Brain microvascular endothelial cell (primary cell): ENCODE measurements at regions not wholly inside any gene's neighbourhood (a gene's known extent, or its start where the extent isn't known, plus 50 kb on each side); places are given as distances from the start of the nearest gene placed in this dataset.

ENCODE experiments used
- DNase-seq: peaks from one replicate; pipeline ENCODE4 v3.0.0-alpha.2; 2020
- H3K27ac ChIP-seq: fragments of 250-450 bp; sonication (Bioruptor Pico); 2 replicates; pipeline ENCODE4 v1.5.1; 2020; ENCODE audit warnings: mild to moderate bottlenecking, moderate library complexity
- H3K27me3 ChIP-seq: fragments of 250-450 bp; sonication (Bioruptor Pico); replicated peaks from 2 replicates; pipeline ENCODE4 v1.5.1; 2020; ENCODE audit warnings: mild to moderate bottlenecking
- H3K36me3 ChIP-seq: fragments of 250-450 bp; sonication (Bioruptor Pico); replicated peaks from 2 replicates; pipeline ENCODE4 v1.5.1; 2020; ENCODE audit warnings: mild to moderate bottlenecking
- H3K4me3 ChIP-seq: 2 replicates; pipeline ENCODE4 v1.5.1; 2011; ENCODE audit warnings: low read depth, mild to moderate bottlenecking, control low read depth, low read length, moderate library complexity
- in situ Hi-C: cut with HindIII; loops from 2 replicates; pipeline ENCODE4 v1.10.0; 2017; ENCODE audit warnings: low sequenced_read_pairs, low pct_ligation_motif_present
- TF ChIP-seq, protein P1 (sequence below): IDR thresholded peaks from 2 replicates; pipeline ENCODE4 v1.5.1; 2011; ENCODE audit warnings: low read depth, mild to moderate bottlenecking, moderate library complexity, low read length, control low read depth, inconsistent platforms; ENCODE audit errors: missing control alignments

DNA sequence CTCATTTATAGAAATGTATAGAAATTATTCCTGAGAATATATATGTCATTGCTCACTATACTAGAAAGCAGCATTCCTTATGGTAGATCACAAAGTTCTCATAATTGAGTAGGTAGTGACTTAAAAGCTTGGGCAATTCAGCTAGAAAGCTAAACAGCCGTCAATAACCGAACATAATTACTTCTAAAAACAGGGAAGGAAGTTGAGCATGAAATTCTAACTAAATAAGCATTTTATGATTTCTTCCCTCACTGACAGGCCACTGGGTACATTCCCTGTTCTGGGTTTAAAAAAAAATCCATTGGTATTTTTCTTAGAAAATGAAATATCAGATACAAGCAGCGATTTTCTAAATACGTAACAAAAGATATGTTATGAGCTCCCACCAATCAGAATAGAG lies 91.1 kb upstream of the DAB2 start:
- Histone ChIP-seq H3K36me3 (no peaks in the 10 kb centered on the region), H3K27ac (no peak overlapping the region), H3K4me3 (no peak overlapping the region), H3K27me3 (no peaks in the 10 kb centered on the region)
- in situ Hi-C loops: no loop called here
- no peak for DNase-seq
- TF ChIP-seq, protein P1, sequence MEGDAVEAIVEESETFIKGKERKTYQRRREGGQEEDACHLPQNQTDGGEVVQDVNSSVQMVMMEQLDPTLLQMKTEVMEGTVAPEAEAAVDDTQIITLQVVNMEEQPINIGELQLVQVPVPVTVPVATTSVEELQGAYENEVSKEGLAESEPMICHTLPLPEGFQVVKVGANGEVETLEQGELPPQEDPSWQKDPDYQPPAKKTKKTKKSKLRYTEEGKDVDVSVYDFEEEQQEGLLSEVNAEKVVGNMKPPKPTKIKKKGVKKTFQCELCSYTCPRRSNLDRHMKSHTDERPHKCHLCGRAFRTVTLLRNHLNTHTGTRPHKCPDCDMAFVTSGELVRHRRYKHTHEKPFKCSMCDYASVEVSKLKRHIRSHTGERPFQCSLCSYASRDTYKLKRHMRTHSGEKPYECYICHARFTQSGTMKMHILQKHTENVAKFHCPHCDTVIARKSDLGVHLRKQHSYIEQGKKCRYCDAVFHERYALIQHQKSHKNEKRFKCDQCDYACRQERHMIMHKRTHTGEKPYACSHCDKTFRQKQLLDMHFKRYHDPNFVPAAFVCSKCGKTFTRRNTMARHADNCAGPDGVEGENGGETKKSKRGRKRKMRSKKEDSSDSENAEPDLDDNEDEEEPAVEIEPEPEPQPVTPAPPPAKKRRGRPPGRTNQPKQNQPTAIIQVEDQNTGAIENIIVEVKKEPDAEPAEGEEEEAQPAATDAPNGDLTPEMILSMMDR: no peak

DNA sequence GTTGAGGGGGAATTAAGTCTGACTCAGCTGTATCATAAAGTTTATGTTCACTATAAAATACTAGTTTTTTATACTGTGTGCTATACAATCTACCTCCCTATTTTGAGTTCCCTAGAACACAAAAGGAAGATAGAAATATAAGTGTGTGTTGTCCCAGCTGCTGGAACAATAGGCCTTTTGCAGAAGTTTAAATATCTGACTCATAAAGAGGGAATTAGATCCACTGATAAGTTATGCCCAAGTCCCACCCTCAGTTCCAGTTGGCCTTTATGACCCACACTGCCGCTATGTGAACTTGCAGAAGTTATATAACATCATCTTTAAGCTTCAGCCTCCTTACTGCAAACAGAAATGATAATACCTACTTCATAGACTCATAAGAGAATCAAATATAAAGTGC lies 88.5 kb upstream of the DAB2 start:
- DNase-seq: peak; percentile 48
- in situ Hi-C loops: no loop called here
- H3K4me3 ChIP-seq: no peak overlapping the region
- TF ChIP-seq, protein P1: no peak
- H3K27ac ChIP-seq: no peak overlapping the region
- no peaks in the 10 kb centered on the region for H3K36me3 ChIP-seq
- no peaks in the 10 kb centered on the region for H3K27me3 ChIP-seq

DNA sequence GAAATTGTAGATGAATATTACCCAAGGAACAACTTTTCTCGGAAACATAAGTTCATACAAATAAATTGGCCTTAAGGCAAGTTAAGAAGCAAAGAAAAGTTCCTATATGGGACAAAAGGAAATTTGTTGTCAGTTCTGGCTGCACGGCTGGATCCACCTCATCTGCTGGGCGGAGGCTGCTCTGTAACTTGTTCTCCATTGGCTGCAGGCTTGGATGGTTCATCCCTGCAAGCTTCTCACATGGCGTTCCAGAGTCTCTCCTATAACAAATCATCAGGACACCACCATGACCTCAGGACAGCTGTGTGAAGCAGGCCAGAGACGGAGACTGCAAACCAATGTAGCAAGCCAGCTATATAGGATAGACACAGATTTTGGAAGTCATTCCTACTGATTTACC lies 81.4 kb upstream of the DAB2 start:
- H3K27me3 ChIP-seq: no peaks in the 10 kb centered on the region
- no peak overlapping the region for H3K27ac ChIP-seq
- no peaks in the 10 kb centered on the region for H3K36me3 ChIP-seq
- TF ChIP-seq, protein P1: no peak
- no peak for DNase-seq
- in situ Hi-C loops: no loop called here
- H3K4me3 ChIP-seq: no peak overlapping the region

DNA sequence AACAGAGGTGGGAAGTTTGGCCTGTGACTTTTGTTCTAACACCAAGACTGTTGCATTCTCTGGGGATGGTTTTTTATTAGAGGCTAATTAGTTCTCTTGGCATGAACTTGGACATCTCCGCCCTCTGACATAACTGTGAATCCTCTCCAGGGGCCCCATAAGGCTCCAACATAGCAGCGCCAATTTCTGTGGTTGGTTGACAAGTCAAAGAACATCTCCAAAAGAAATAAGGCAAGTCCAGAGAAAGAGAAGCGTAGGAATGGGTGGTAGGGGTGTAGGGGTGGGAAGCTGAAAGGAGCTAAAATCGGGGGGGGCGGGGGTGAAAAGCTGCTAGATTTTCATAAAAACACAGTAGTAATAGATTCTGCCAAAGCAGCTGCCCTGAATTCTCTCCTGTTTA lies 81.0 kb upstream of the DAB2 start:
- H3K27ac ChIP-seq: no peak overlapping the region
- in situ Hi-C loops: no loop called here
- H3K27me3 ChIP-seq: no peaks in the 10 kb centered on the region
- DNase-seq: no peak
- TF ChIP-seq, protein P1: no peak
- no peak overlapping the region for H3K4me3 ChIP-seq
- H3K36me3 ChIP-seq: no peaks in the 10 kb centered on the region

DNA sequence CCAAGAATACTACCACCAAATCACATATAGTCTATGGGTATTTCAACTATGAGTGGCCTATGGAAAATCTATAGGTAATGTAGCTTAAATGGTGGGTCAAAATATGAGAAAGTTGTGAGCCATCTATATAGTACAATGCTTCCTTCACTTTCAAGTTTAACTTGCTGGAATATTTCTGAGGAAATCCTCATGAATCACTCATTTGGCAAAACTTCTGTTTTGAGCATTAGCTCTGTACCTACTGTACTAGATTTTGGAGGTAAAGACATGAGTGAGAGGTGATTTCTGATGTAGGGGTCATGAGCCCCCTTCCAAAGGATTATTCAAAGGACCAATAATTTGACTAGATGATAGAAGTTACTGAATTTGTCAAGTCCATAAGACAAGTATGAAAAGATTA lies 80.6 kb upstream of the DAB2 start:
- H3K27me3 ChIP-seq: no peaks in the 10 kb centered on the region
- H3K27ac ChIP-seq: no peak overlapping the region
- DNase-seq: no peak
- no peak overlapping the region for H3K4me3 ChIP-seq
- in situ Hi-C loops: no loop called here
- no peaks in the 10 kb centered on the region for H3K36me3 ChIP-seq
- TF ChIP-seq, protein P1: no peak

DNA sequence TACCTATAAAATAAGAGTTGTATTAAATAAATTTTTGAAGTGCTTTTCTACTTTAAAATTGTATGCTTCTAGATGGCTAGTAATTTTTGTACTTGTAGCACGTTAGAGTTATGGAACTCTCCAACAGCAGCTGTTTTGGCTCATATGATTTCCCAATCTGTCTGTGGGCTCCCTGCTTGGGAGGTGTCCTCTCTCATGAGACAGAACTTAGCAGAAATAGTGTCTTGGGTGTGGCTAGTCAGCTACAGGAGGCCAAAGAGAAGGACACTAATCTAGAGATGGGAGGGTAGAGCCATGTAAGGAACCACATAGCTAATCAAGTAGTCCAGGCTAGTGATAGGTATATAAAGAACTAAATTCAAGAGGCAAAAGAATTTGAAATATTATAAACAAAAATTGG lies 78.4 kb upstream of the DAB2 start:
- no peak for DNase-seq
- H3K27me3 ChIP-seq: no peaks in the 10 kb centered on the region
- no peaks in the 10 kb centered on the region for H3K36me3 ChIP-seq
- no peak overlapping the region for H3K27ac ChIP-seq
- TF ChIP-seq, protein P1: no peak
- no peak overlapping the region for H3K4me3 ChIP-seq
- in situ Hi-C loops: no loop called here
